Endodermal cell (in vitro differentiated cells): ENCODE measurements at regions not wholly inside any gene's neighbourhood (a gene's known extent, or its start where the extent isn't known, plus 50 kb on each side); places are given as distances from the start of the nearest gene placed in this dataset.

Experiments used
- DNase-seq: peaks from one replicate; pipeline ENCODE4 v3.0.0-alpha.2; 2017
- H3K27ac ChIP-seq: 2 replicates; pipeline ENCODE4 v1.5.1; 2013; ENCODE audit warnings: mild to moderate bottlenecking, low read depth, low read length, moderate library complexity
- H3K27me3 ChIP-seq: 2 replicates; pipeline ENCODE4 v1.6.1; 2013; ENCODE audit warnings: mild to moderate bottlenecking, low read length, moderate library complexity; ENCODE audit not compliant: insufficient read depth, control insufficient read depth, poor library complexity, severe bottlenecking
- H3K36me3 ChIP-seq: 2 replicates; pipeline ENCODE4 v1.7.0; 2013; ENCODE audit warnings: mild to moderate bottlenecking, low read length, moderate library complexity; ENCODE audit not compliant: control insufficient read depth, insufficient read depth
- H3K4me1 ChIP-seq: one replicate; pipeline ENCODE4 v1.7.0; 2013; ENCODE audit warnings: low read length; ENCODE audit not compliant: control insufficient read depth, insufficient read depth
- H3K4me3 ChIP-seq: 2 replicates; pipeline ENCODE4 v1.5.1; 2013; ENCODE audit warnings: mild to moderate bottlenecking, low read length, moderate library complexity
- H3K9ac ChIP-seq: 2 replicates; pipeline ENCODE4 v1.6.1; 2013; ENCODE audit warnings: mild to moderate bottlenecking, low read length, moderate library complexity; ENCODE audit not compliant: poor library complexity, severe bottlenecking; ENCODE audit errors: extremely low read depth
- H3K9me3 ChIP-seq: 2 replicates; pipeline ENCODE4 v1.6.1; 2013; ENCODE audit warnings: mild to moderate bottlenecking, low read length, moderate library complexity; ENCODE audit not compliant: control insufficient read depth
- H3K27ac Mint-ChIP-seq: 2 replicates; pipeline ENCODE4 v1.8.0; 2020; ENCODE audit warnings: mixed read lengths
- H3K27me3 Mint-ChIP-seq: 2 replicates; pipeline ENCODE4 v1.8.0; 2021; ENCODE audit warnings: mild to moderate bottlenecking, mixed read lengths; ENCODE audit not compliant: insufficient read depth
- H3K36me3 Mint-ChIP-seq: 2 replicates; pipeline ENCODE4 v1.8.0; 2020; ENCODE audit warnings: low read depth, mixed read lengths
- H3K4me1 Mint-ChIP-seq: 2 replicates; pipeline ENCODE4 v1.8.0; 2020; ENCODE audit warnings: mixed read lengths
- H3K4me3 Mint-ChIP-seq: 2 replicates; pipeline ENCODE4 v1.8.0; 2020; ENCODE audit warnings: mild to moderate bottlenecking, moderate library complexity, mixed read lengths
- H3K9me3 Mint-ChIP-seq: 2 replicates; pipeline ENCODE4 v1.8.0; 2020; ENCODE audit warnings: mild to moderate bottlenecking, mixed read lengths
- WGBS, 2 experiments: methylation state at CpG; one replicate each; pipeline versions ENCODE4 v1.1.5 to v1.1.7; 2013; ENCODE audit warnings: missing lambda C conversion rate in 2 of 2, mixed read lengths in 1 of 2; ENCODE audit not compliant: insufficient coverage in 1 of 2, insufficient read length in 1 of 2; 5-methylcytosine and 5-hydroxymethylcytosine counted together
- TF ChIP-seq, protein P1 (sequence below): fragments of 200-600 bp; sonication (generic); conservative IDR thresholded peaks from 2 replicates; pipeline ENCODE4 v1.5.0; 2021; ENCODE audit warnings: antibody characterized with exemption, mild to moderate bottlenecking

DNA sequence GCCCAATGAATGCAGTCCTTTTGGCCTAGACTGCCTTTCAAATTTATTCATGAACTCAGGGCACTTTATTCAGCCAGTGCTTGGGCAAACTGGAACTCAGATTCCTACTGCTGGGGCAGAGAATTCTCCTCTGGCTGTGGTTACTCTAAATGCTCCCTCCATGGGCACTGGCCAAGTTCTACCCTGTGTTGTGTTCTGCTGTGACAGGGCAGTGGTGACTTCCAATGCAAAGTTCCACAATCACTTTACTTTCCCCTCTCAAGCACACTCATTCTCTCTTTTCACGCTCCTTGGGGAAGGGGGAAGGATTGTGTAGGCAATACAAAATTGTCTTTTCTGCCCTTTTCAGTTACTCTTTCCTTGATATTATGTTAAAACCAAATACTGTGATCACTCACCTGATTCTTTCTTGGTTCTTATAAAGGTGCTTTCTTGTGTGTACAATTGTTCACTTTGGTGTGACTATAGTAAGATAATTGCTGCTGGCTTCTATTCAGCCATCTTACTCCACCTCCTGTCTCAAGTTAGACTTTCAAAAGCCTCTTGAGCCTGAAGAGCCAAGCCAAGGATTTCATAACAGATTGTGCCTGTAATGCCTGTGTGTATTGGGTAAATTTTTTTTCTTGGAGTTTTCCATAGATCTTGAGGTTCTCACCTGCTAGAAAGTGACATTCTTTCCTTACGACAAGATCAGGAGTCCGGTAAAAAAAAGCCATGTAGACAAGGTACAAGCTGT lies 1078.6 kb downstream of the FAM133A start:
- TF ChIP-seq, protein P1, sequence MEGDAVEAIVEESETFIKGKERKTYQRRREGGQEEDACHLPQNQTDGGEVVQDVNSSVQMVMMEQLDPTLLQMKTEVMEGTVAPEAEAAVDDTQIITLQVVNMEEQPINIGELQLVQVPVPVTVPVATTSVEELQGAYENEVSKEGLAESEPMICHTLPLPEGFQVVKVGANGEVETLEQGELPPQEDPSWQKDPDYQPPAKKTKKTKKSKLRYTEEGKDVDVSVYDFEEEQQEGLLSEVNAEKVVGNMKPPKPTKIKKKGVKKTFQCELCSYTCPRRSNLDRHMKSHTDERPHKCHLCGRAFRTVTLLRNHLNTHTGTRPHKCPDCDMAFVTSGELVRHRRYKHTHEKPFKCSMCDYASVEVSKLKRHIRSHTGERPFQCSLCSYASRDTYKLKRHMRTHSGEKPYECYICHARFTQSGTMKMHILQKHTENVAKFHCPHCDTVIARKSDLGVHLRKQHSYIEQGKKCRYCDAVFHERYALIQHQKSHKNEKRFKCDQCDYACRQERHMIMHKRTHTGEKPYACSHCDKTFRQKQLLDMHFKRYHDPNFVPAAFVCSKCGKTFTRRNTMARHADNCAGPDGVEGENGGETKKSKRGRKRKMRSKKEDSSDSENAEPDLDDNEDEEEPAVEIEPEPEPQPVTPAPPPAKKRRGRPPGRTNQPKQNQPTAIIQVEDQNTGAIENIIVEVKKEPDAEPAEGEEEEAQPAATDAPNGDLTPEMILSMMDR: no peak
- Histone ChIP-seq H3K9me3 (peaks cover 7% of the 10 kb centered on the region), H3K9ac (no peak overlapping the region), H3K4me1 (no peaks in the 10 kb centered on the region), H3K36me3 (no peaks in the 10 kb centered on the region), H3K4me3 (no peak overlapping the region), H3K27me3 (no peaks in the 10 kb centered on the region), H3K27ac (no peak overlapping the region)
- Mint-ChIP-seq H3K4me1 (peaks cover 15% of the 10 kb centered on the region), H3K27ac (no peak overlapping the region), H3K27me3 (no peaks in the 10 kb centered on the region), H3K9me3 (peaks cover 7% of the 10 kb centered on the region), H3K4me3 (no peak overlapping the region), H3K36me3 (peaks cover 15% of the 10 kb centered on the region)
- DNase-seq: no peak
- 82% methylated on average over 2 of the region's 3 CpGs; no CpG with 5 or more reads in 1 of the 2 experiments for WGBS, 2 experiments

DNA sequence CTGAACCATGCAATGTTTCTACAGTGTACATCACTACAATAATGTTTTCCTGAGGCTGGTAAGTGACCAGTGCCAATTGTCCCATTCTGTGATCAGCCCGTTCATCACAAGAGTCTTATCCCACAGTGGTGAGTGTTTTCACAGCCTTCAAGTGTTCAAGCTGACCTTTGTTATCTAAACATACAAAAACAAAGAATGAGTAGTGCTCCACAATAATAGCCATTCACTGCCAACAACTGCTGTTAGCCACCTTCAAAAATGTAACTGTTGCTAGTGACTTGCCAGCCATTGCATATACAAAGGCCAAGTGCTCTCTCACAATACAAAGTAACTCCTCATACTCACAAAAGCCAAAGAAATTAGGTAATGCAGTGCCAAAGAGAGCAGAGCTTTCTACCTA lies 1084.1 kb downstream of the FAM133A start:
- DNase-seq: no peak
- TF ChIP-seq, protein P1: no peak
- H3K27me3 ChIP-seq: no peaks in the 10 kb centered on the region
- Mint-ChIP-seq H3K27ac (no peak overlapping the region), H3K27me3 (no peaks in the 10 kb centered on the region), H3K4me1 (peaks cover 13% of the 10 kb centered on the region), H3K36me3 (peaks cover 3% of the 10 kb centered on the region), H3K4me3 (no peak overlapping the region), H3K9me3 (no peaks in the 10 kb centered on the region)
- no peak overlapping the region for H3K4me3 ChIP-seq
- H3K9me3 ChIP-seq: no peaks in the 10 kb centered on the region
- H3K4me1 ChIP-seq: no peaks in the 10 kb centered on the region
- no peak overlapping the region for H3K27ac ChIP-seq
- H3K9ac ChIP-seq: no peak overlapping the region
- no peaks in the 10 kb centered on the region for H3K36me3 ChIP-seq
- 86 to 100% methylated on average over 1 of the region's 1 CpG for WGBS, 2 experiments

DNA sequence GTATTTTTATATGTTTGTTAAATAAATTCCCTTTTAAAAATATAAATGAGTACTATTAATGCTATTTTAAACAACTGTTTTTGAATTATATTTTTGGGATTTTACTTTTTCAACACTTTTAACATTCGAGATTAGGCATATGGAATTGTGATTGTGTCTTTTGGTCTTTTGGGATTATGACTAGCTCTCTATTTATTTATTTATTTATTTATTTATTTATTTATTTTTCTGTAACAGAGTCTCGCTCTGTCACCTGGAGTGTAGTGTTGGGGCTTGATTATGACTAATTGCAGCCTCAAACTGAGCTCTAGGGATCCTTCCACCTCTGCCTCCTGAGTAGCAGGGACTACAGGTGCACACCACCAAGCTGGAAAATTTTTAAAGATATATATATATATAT lies 1101.6 kb downstream of the FAM133A start:
- Histone ChIP-seq H3K9me3 (no peaks in the 10 kb centered on the region), H3K27ac (no peak overlapping the region), H3K4me1 (no peaks in the 10 kb centered on the region), H3K4me3 (no peak overlapping the region), H3K27me3 (no peaks in the 10 kb centered on the region), H3K36me3 (no peaks in the 10 kb centered on the region), H3K9ac (no peak overlapping the region)
- Mint-ChIP-seq H3K27ac (no peak overlapping the region), H3K4me1 (no peaks in the 10 kb centered on the region), H3K4me3 (no peak overlapping the region), H3K9me3 (peaks cover 19% of the 10 kb centered on the region), H3K27me3 (no peaks in the 10 kb centered on the region), H3K36me3 (peaks cover 18% of the 10 kb centered on the region)
- no peak for DNase-seq
- WGBS, 2 experiments: 80% methylated on average over 1 of the region's 2 CpGs; no CpG with 5 or more reads in 1 of the 2 experiments
- TF ChIP-seq, protein P1: no peak
